ENCODE measurements at regions not wholly inside any gene's neighbourhood (a gene's known extent, or its start where the extent isn't known, plus 50 kb on each side); places are given as distances from the start of the nearest gene placed in this dataset.

DNA sequence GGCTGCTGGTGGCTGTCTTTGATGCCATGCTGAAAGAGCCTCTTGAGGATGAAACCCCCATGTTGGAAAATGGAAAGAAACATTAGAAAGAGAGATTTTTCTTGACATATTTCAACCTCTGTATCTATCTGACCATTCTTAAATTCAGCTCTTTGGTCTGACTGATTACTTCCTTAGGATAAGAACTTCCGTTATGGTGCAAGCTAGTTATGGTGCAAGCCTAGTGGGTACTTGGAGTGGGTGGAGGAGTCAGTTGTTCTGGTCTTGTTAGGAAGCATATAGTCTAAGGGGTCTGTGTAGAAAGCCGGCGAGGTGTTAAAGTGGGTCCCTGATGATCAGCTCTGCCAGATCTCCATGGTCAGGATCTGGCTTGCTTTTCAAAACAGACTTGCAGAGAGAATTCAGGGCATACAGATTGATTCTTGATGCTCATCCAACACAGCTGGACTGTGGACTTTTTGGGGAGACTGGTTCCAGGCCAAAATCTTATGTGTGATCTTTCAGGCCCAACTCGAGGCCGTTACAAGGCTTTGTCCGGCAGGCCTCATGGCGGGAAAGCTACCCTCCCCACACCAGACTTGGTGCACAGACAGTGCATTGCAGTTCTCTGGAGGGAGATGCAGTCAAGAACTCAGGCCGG, 82.8 kb upstream of the BOD1L1 start:
- Histone ChIP-seq H3K27ac (ENCODE audit: control insufficient read depth, insufficient read depth, low read length) (no peak overlapping the region), H3K4me3 (ENCODE audit: control insufficient read depth in 2 of 3, extremely low read depth in 1 of 3, insufficient read depth in 2 of 3, low read depth in 1 of 3, low read length in 3 of 3) (no peak overlapping the region), H3K9ac (ENCODE audit: control insufficient read depth, extremely low read depth, insufficient read depth, low read length) (no peak overlapping the region), H3K79me2 (ENCODE audit: control insufficient read depth, insufficient read depth, low read length) (no peaks in the 10 kb centered on the region), H3K36me3 (ENCODE audit: control insufficient read depth in 2 of 2, extremely low read depth in 1 of 2, insufficient read depth in 2 of 2, low read length in 2 of 2) (no peaks in the 10 kb centered on the region), H3K4me1 (ENCODE audit: control insufficient read depth, extremely low read depth, insufficient read depth, low read length) (peaks cover 18% of the 10 kb centered on the region), H2AFZ (ENCODE audit: control insufficient read depth, low read length) (no peak overlapping the region), H3K9me3 (ENCODE audit: control insufficient read depth, low read depth, low read length) (no peaks in the 10 kb centered on the region), H3K4me2 (ENCODE audit: control insufficient read depth, extremely low read depth, insufficient read depth, low read depth, low read length) (no peak overlapping the region), H4K20me1 (ENCODE audit: control insufficient read depth, extremely low read depth, insufficient read depth, low read length) (no peaks in the 10 kb centered on the region), H3K27me3 (ENCODE audit: control insufficient read depth, extremely low read depth, insufficient read depth, low read length) (no peaks in the 10 kb centered on the region), H3K9me1 (ENCODE audit: control insufficient read depth, extremely low read depth, insufficient read depth, low read length) (no peaks in the 10 kb centered on the region)
- dilution Hi-C loops (cut with MboI; ENCODE audit: extremely low pct_ligation_motif_present, low sequenced_read_pairs) = no loop called here
- FAIRE-seq (no peak), DNase-seq (ENCODE audit: low read depth, low spot score) (no peak)
- TF ChIP-seq, protein P1, sequence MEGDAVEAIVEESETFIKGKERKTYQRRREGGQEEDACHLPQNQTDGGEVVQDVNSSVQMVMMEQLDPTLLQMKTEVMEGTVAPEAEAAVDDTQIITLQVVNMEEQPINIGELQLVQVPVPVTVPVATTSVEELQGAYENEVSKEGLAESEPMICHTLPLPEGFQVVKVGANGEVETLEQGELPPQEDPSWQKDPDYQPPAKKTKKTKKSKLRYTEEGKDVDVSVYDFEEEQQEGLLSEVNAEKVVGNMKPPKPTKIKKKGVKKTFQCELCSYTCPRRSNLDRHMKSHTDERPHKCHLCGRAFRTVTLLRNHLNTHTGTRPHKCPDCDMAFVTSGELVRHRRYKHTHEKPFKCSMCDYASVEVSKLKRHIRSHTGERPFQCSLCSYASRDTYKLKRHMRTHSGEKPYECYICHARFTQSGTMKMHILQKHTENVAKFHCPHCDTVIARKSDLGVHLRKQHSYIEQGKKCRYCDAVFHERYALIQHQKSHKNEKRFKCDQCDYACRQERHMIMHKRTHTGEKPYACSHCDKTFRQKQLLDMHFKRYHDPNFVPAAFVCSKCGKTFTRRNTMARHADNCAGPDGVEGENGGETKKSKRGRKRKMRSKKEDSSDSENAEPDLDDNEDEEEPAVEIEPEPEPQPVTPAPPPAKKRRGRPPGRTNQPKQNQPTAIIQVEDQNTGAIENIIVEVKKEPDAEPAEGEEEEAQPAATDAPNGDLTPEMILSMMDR (optimal IDR thresholded peaks at IDR 0.05 in 1 of 3, IDR thresholded peaks at IDR 0.05 in 1 of 3, conservative IDR thresholded peaks at IDR 0.05 in 1 of 3; ENCODE audit: extremely low read depth in 1 of 3, insufficient read depth in 2 of 3, low read length in 3 of 3) = no peak
- TF ChIP-seq EZH2 (IDR thresholded peaks at IDR 0.05; ENCODE audit: low read length) = no peak

DNA sequence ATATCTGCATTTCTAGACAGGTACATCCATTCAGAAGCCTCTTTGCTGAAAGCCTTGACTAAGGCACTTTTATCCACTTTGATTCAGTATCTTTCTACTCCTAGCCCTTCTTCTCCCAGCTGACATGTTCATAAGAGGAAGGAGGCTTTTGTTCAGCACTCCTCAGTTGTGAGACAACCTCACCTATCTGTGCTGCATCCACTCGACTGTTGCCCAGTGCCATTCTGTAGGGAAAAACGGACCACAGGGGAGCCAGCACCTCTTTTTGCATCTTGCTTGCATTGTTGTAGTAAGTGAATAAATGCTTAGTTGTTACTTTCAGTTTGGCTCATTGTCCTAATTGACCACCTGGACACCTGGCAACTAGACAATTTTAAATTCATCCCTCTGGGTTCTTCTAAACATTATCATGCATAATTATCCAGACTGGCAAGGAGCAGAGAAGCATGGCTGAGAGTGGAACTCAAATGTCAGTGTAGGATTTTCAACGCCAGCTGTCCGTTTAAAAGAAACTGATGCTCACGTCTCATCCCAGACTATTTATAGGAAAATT, 83.8 kb upstream of the BOD1L1 start:
- no peak overlapping the region for H3K4me2 ChIP-seq (ENCODE audit: control insufficient read depth, extremely low read depth, insufficient read depth, low read depth, low read length)
- H3K36me3 ChIP-seq (ENCODE audit: control insufficient read depth in 2 of 2, extremely low read depth in 1 of 2, insufficient read depth in 2 of 2, low read length in 2 of 2) = no peaks in the 10 kb centered on the region
- H3K9ac ChIP-seq (ENCODE audit: control insufficient read depth, extremely low read depth, insufficient read depth, low read length) = no peak overlapping the region
- TF ChIP-seq EZH2 (IDR thresholded peaks at IDR 0.05; ENCODE audit: low read length) = no peak
- TF ChIP-seq, protein P1 (optimal IDR thresholded peaks at IDR 0.05 in 1 of 3, IDR thresholded peaks at IDR 0.05 in 1 of 3, conservative IDR thresholded peaks at IDR 0.05 in 1 of 3; ENCODE audit: extremely low read depth in 1 of 3, insufficient read depth in 2 of 3, low read length in 3 of 3) = no peak
- no peak overlapping the region for H3K27ac ChIP-seq (ENCODE audit: control insufficient read depth, insufficient read depth, low read length)
- peaks cover 9% of the 10 kb centered on the region for H3K4me1 ChIP-seq (ENCODE audit: control insufficient read depth, extremely low read depth, insufficient read depth, low read length)
- no peaks in the 10 kb centered on the region for H3K79me2 ChIP-seq (ENCODE audit: control insufficient read depth, insufficient read depth, low read length)
- no peaks in the 10 kb centered on the region for H3K9me3 ChIP-seq (ENCODE audit: control insufficient read depth, low read depth, low read length)
- no peaks in the 10 kb centered on the region for H3K27me3 ChIP-seq (ENCODE audit: control insufficient read depth, extremely low read depth, insufficient read depth, low read length)
- DNase-seq (ENCODE audit: low read depth, low spot score) (no peak), FAIRE-seq (no peak)
- dilution Hi-C loops (cut with MboI; ENCODE audit: extremely low pct_ligation_motif_present, low sequenced_read_pairs) = no loop called here
- H2AFZ ChIP-seq (ENCODE audit: control insufficient read depth, low read length) = no peak overlapping the region
- no peaks in the 10 kb centered on the region for H4K20me1 ChIP-seq (ENCODE audit: control insufficient read depth, extremely low read depth, insufficient read depth, low read length)
- no peak overlapping the region for H3K4me3 ChIP-seq (ENCODE audit: control insufficient read depth in 2 of 3, extremely low read depth in 1 of 3, insufficient read depth in 2 of 3, low read depth in 1 of 3, low read length in 3 of 3)
- H3K9me1 ChIP-seq (ENCODE audit: control insufficient read depth, extremely low read depth, insufficient read depth, low read length) = no peaks in the 10 kb centered on the region
